ENCODE measurements at regions not wholly inside any gene's neighbourhood (a gene's known extent, or its start where the extent isn't known, plus 50 kb on each side); places are given as distances from the start of the nearest gene placed in this dataset.

- no peaks in the 10 kb centered on the region for H3K36me3 ChIP-seq (ENCODE audit: insufficient read depth, low read length)
- TF ChIP-seq EZH2 (IDR thresholded peaks at IDR 0.05; ENCODE audit: borderline replicate concordance, low read depth, low read length, severe bottlenecking) (no peak), CTCF (IDR thresholded peaks at IDR 0.05; ENCODE audit: borderline replicate concordance, extremely low read depth, low read length, poor library complexity, severe bottlenecking) (no peak)
- H3K4me2 ChIP-seq (ENCODE audit: insufficient read depth, low read length) = no peak overlapping the region
- no peak for ATAC-seq (ENCODE audit: insufficient read depth, low read depth)
- H3K9me3 ChIP-seq (ENCODE audit: insufficient read depth, low read length, severe bottlenecking) = no peaks in the 10 kb centered on the region
- H4K20me1 ChIP-seq (ENCODE audit: insufficient read depth, low read length) = no peaks in the 10 kb centered on the region
- H3K4me3 ChIP-seq (ENCODE audit: low read depth in 1 of 2, low read length in 2 of 2) = no peak overlapping the region
- H3K27ac ChIP-seq (ENCODE audit: low read length) = no peak overlapping the region
- no peak for DNase-seq
- H2AFZ ChIP-seq (ENCODE audit: low read depth, low read length) = no peak overlapping the region
- no peaks in the 10 kb centered on the region for H3K4me1 ChIP-seq (ENCODE audit: insufficient read depth, low read length)
- peaks cover 2% of the 10 kb centered on the region for H3K27me3 ChIP-seq (ENCODE audit: insufficient read depth, low read length, poor library complexity)
- H3K79me2 ChIP-seq (ENCODE audit: insufficient read depth, low read length) = no peaks in the 10 kb centered on the region
- no peak overlapping the region for H3K9ac ChIP-seq (ENCODE audit: low read depth, low read length)
These were observed 313.5 kb downstream of the AGTPBP1 start for GRCh38 chr9:85428230-85428629.

GRCh38 chr9:85427772-85428171 lies 314.0 kb downstream of the AGTPBP1 start:
- DNase-seq = no peak
- Histone ChIP-seq H3K27me3 (ENCODE audit: insufficient read depth, low read length, poor library complexity) (peaks cover 2% of the 10 kb centered on the region), H3K79me2 (ENCODE audit: insufficient read depth, low read length) (no peaks in the 10 kb centered on the region), H3K9ac (ENCODE audit: low read depth, low read length) (no peak overlapping the region), H3K4me3 (ENCODE audit: low read depth in 1 of 2, low read length in 2 of 2) (no peak overlapping the region), H4K20me1 (ENCODE audit: insufficient read depth, low read length) (no peaks in the 10 kb centered on the region), H3K27ac (ENCODE audit: low read length) (no peak overlapping the region), H2AFZ (ENCODE audit: low read depth, low read length) (no peak overlapping the region), H3K9me3 (ENCODE audit: insufficient read depth, low read length, severe bottlenecking) (no peaks in the 10 kb centered on the region), H3K36me3 (ENCODE audit: insufficient read depth, low read length) (no peaks in the 10 kb centered on the region), H3K4me2 (ENCODE audit: insufficient read depth, low read length) (no peak overlapping the region), H3K4me1 (ENCODE audit: insufficient read depth, low read length) (no peaks in the 10 kb centered on the region)
- ATAC-seq (ENCODE audit: insufficient read depth, low read depth) = no peak
- TF ChIP-seq EZH2 (IDR thresholded peaks at IDR 0.05; ENCODE audit: borderline replicate concordance, low read depth, low read length, severe bottlenecking) = no peak
- no peak for TF ChIP-seq CTCF (IDR thresholded peaks at IDR 0.05; ENCODE audit: borderline replicate concordance, extremely low read depth, low read length, poor library complexity, severe bottlenecking)

GRCh38 chr9:85425153-85425611 lies 316.6 kb downstream of the AGTPBP1 start:
- TF ChIP-seq EZH2 (IDR thresholded peaks at IDR 0.05; ENCODE audit: borderline replicate concordance, low read depth, low read length, severe bottlenecking) (no peak), CTCF (IDR thresholded peaks at IDR 0.05; ENCODE audit: borderline replicate concordance, extremely low read depth, low read length, poor library complexity, severe bottlenecking) (peak; percentile 68)
- ATAC-seq (ENCODE audit: insufficient read depth, low read depth) (peak; percentile 60), DNase-seq (peak; percentile 62)
- Histone ChIP-seq H3K4me2 (ENCODE audit: insufficient read depth, low read length) (no peak overlapping the region), H3K4me3 (ENCODE audit: low read depth in 1 of 2, low read length in 2 of 2) (no peak overlapping the region), H3K79me2 (ENCODE audit: insufficient read depth, low read length) (no peaks in the 10 kb centered on the region), H3K9ac (ENCODE audit: low read depth, low read length) (no peak overlapping the region), H3K36me3 (ENCODE audit: insufficient read depth, low read length) (no peaks in the 10 kb centered on the region), H3K27ac (ENCODE audit: low read length) (no peak overlapping the region), H2AFZ (ENCODE audit: low read depth, low read length) (no peak overlapping the region), H3K27me3 (ENCODE audit: insufficient read depth, low read length, poor library complexity) (peaks cover 2% of the 10 kb centered on the region), H4K20me1 (ENCODE audit: insufficient read depth, low read length) (no peaks in the 10 kb centered on the region), H3K9me3 (ENCODE audit: insufficient read depth, low read length, severe bottlenecking) (no peaks in the 10 kb centered on the region), H3K4me1 (ENCODE audit: insufficient read depth, low read length) (peaks cover 14% of the 10 kb centered on the region)

- Histone ChIP-seq H3K9me3 (ENCODE audit: insufficient read depth, low read length, severe bottlenecking) (no peaks in the 10 kb centered on the region), H3K27ac (ENCODE audit: low read length) (no peak overlapping the region), H3K4me2 (ENCODE audit: insufficient read depth, low read length) (no peak overlapping the region), H3K4me3 (ENCODE audit: low read depth in 1 of 2, low read length in 2 of 2) (no peak overlapping the region), H3K27me3 (ENCODE audit: insufficient read depth, low read length, poor library complexity) (no peaks in the 10 kb centered on the region), H2AFZ (ENCODE audit: low read depth, low read length) (no peak overlapping the region), H3K79me2 (ENCODE audit: insufficient read depth, low read length) (no peaks in the 10 kb centered on the region), H3K36me3 (ENCODE audit: insufficient read depth, low read length) (no peaks in the 10 kb centered on the region), H3K9ac (ENCODE audit: low read depth, low read length) (no peak overlapping the region), H3K4me1 (ENCODE audit: insufficient read depth, low read length) (peaks cover 14% of the 10 kb centered on the region), H4K20me1 (ENCODE audit: insufficient read depth, low read length) (no peaks in the 10 kb centered on the region)
- TF ChIP-seq CTCF (IDR thresholded peaks at IDR 0.05; ENCODE audit: borderline replicate concordance, extremely low read depth, low read length, poor library complexity, severe bottlenecking) (no peak), EZH2 (IDR thresholded peaks at IDR 0.05; ENCODE audit: borderline replicate concordance, low read depth, low read length, severe bottlenecking) (no peak)
- no peak for DNase-seq
- no peak for ATAC-seq (ENCODE audit: insufficient read depth, low read depth)
These were observed 318.3 kb downstream of the AGTPBP1 start for GRCh38 chr9:85423422-85423821.

Measured in DND-41 (cell line).